Gastrocnemius medialis (tissue), 4 donors: ENCODE measurements at regions not wholly inside any gene's neighbourhood (a gene's known extent, or its start where the extent isn't known, plus 50 kb on each side); places are given as distances from the start of the nearest gene placed in this dataset.

Experiments used
- CTCF ChIP-seq, 5 experiments: fragments of 450-650 bp in 3 of 5; fragments of 200-600 bp in 2 of 5; sonication (generic) in 2 of 5; IDR thresholded peaks in 4 of 5; conservative IDR thresholded peaks in 1 of 5; 1 replicate in 4 of 5; 2 replicates in 1 of 5; pipeline ENCODE4 v1.5.1; 2016 to 2019; ENCODE audit warnings: antibody characterized with exemption in 5 of 5, mild to moderate bottlenecking in 3 of 5, moderate library complexity in 3 of 5
- POLR2A ChIP-seq, 2 donors: fragments of 450-650 bp; IDR thresholded peaks; one replicate each; pipeline ENCODE4 v1.6.1; 2017; ENCODE audit warnings: antibody characterized with exemption in 2 of 2, mild to moderate bottlenecking in 2 of 2, moderate library complexity in 2 of 2

- TF ChIP-seq POLR2A (IDR thresholded peaks at IDR 0.05) (no peak), CTCF (IDR thresholded peaks at IDR 0.05 in 4 of 5, conservative IDR thresholded peaks at IDR 0.05 in 1 of 5) (no peak)
Observed at GRCh38 chr16:66205287-66206231, 160.9 kb upstream of the CDH5 start.
